ENCODE measurements at regions not wholly inside any gene's neighbourhood (a gene's known extent, or its start where the extent isn't known, plus 50 kb on each side); places are given as distances from the start of the nearest gene placed in this dataset.

GRCh38 chr10:61541960-61542359 is 88.8 kb upstream of the TMEM26 start:
- no peak for TF ChIP-seq CTCF (IDR thresholded peaks at IDR 0.05; ENCODE audit: control insufficient read depth, insufficient read depth, low read depth, low read length, missing control alignments)
- H3K4me3 ChIP-seq (ENCODE audit: control insufficient read depth, low read depth, low read length) = no peak overlapping the region
- DNase-seq (ENCODE audit: low read depth) = no peak

- TF ChIP-seq CTCF (IDR thresholded peaks at IDR 0.05; ENCODE audit: control insufficient read depth, insufficient read depth, low read depth, low read length, missing control alignments) = no peak
- no peak overlapping the region for H3K4me3 ChIP-seq (ENCODE audit: control insufficient read depth, low read depth, low read length)
- no peak for DNase-seq (ENCODE audit: low read depth)
These were observed 86.7 kb upstream of the TMEM26 start for GRCh38 chr10:61539876-61540275.

- no peak for DNase-seq (ENCODE audit: low read depth)
- TF ChIP-seq CTCF (IDR thresholded peaks at IDR 0.05; ENCODE audit: control insufficient read depth, insufficient read depth, low read depth, low read length, missing control alignments) = no peak
- H3K4me3 ChIP-seq (ENCODE audit: control insufficient read depth, low read depth, low read length) = no peak overlapping the region
These were observed 76.0 kb upstream of the TMEM26 start for GRCh38 chr10:61529208-61529607.

- TF ChIP-seq CTCF (IDR thresholded peaks at IDR 0.05; ENCODE audit: control insufficient read depth, insufficient read depth, low read depth, low read length, missing control alignments) = no peak
- no peak overlapping the region for H3K4me3 ChIP-seq (ENCODE audit: control insufficient read depth, low read depth, low read length)
- peak; percentile 37 for DNase-seq (ENCODE audit: low read depth)
These were observed 49.9 kb upstream of the TMEM26 start for GRCh38 chr10:61503051-61503450.
